Stimulated activated CD4-positive, alpha-beta T cell treated with anti-CD3 and anti-CD28 coated beads, Interleukin-12 subunit alpha, Interleukin-12 subunit beta, amount 100 ng/mL, for 48 hours (primary cell): ENCODE measurements at regions not wholly inside any gene's neighbourhood (a gene's known extent, or its start where the extent isn't known, plus 50 kb on each side); places are given as distances from the start of the nearest gene placed in this dataset.

ENCODE experiments used
- DNase-seq, 3 donors: peaks; one replicate each; pipeline ENCODE4 v3.0.0-alpha.2; 2020; ENCODE audit warnings: low read depth in 2 of 3, low spot score in 1 of 3

GRCh38 chr1:96352733-96353132 lies 368.9 kb upstream of the PTBP2 start:
- DNase-seq = no peak

GRCh38 chr1:96355521-96355920 lies 366.1 kb upstream of the PTBP2 start:
- no peak for DNase-seq

- DNase-seq = no peak
Measured at GRCh38 chr1:96355961-96356360, 365.6 kb upstream of the PTBP2 start.

- no peak for DNase-seq
Measured at GRCh38 chr1:96357141-96357765, 364.3 kb upstream of the PTBP2 start.

- DNase-seq = no peak
Measured at GRCh38 chr1:96358057-96358456, 363.5 kb upstream of the PTBP2 start.

GRCh38 chr1:96360036-96360795 lies 361.4 kb upstream of the PTBP2 start:
- DNase-seq = no peak

GRCh38 chr1:96361271-96361856 lies 360.2 kb upstream of the PTBP2 start:
- DNase-seq = no peak

GRCh38 chr1:96361961-96362360 lies 359.6 kb upstream of the PTBP2 start:
- no peak for DNase-seq

- peak in 1 of 3 donors; percentile 26 for DNase-seq
Measured at GRCh38 chr1:96362623-96363022, 359.0 kb upstream of the PTBP2 start.

GRCh38 chr1:96363826-96364225 lies 357.8 kb upstream of the PTBP2 start:
- DNase-seq = no peak

- no peak for DNase-seq
Measured at GRCh38 chr1:96364576-96364975, 357.0 kb upstream of the PTBP2 start.

GRCh38 chr1:96365076-96365475 lies 356.5 kb upstream of the PTBP2 start:
- no peak for DNase-seq

GRCh38 chr1:96365596-96366390 lies 355.8 kb upstream of the PTBP2 start:
- DNase-seq = no peak

- no peak for DNase-seq
Measured at GRCh38 chr1:96366516-96366915, 355.1 kb upstream of the PTBP2 start.

GRCh38 chr1:96367791-96368190 lies 353.8 kb upstream of the PTBP2 start:
- no peak for DNase-seq

- no peak for DNase-seq
Measured at GRCh38 chr1:96370757-96371156, 350.8 kb upstream of the PTBP2 start.

GRCh38 chr1:96372881-96373280 lies 348.7 kb upstream of the PTBP2 start:
- no peak for DNase-seq

GRCh38 chr1:96374076-96374762 lies 347.4 kb upstream of the PTBP2 start:
- no peak for DNase-seq

- no peak for DNase-seq
Measured at GRCh38 chr1:96376846-96377245, 344.7 kb upstream of the PTBP2 start.

GRCh38 chr1:96384611-96385010 lies 337.0 kb upstream of the PTBP2 start:
- no peak for DNase-seq

- DNase-seq = no peak
Measured at GRCh38 chr1:96387785-96388184, 333.8 kb upstream of the PTBP2 start.
